HFFc6 (cell line): ENCODE measurements at regions not wholly inside any gene's neighbourhood (a gene's known extent, or its start where the extent isn't known, plus 50 kb on each side); places are given as distances from the start of the nearest gene placed in this dataset.

Experiments
- DNase-seq: peaks from one replicate; pipeline ENCODE4 v3.0.0-alpha.2; 2018
- H3K27ac Mint-ChIP-seq: 2 replicates; pipeline ENCODE4 v1.8.0; 2020; ENCODE audit warnings: mild to moderate bottlenecking, mixed read lengths
- H3K27me3 Mint-ChIP-seq: 2 replicates; pipeline ENCODE4 v1.8.0; 2021; ENCODE audit warnings: mild to moderate bottlenecking, moderate library complexity, mixed read lengths; ENCODE audit not compliant: insufficient read depth
- H3K36me3 Mint-ChIP-seq: 2 replicates; pipeline ENCODE4 v1.8.0; 2021; ENCODE audit warnings: low read depth, mixed read lengths
- H3K4me1 Mint-ChIP-seq: 2 replicates; pipeline ENCODE4 v1.8.0; 2020; ENCODE audit warnings: low read depth, mixed read lengths
- H3K4me3 Mint-ChIP-seq: 2 replicates; pipeline ENCODE4 v1.8.0; 2020; ENCODE audit warnings: mild to moderate bottlenecking, moderate library complexity, mixed read lengths
- H3K9me3 Mint-ChIP-seq: 2 replicates; pipeline ENCODE4 v1.8.0; 2020; ENCODE audit warnings: mild to moderate bottlenecking, mixed read lengths
- CTCF ChIP-seq: fragments of 200-600 bp; sonication (generic); IDR thresholded peaks from 2 replicates; pipeline ENCODE4 v1.5.0; 2021; ENCODE audit warnings: antibody characterized with exemption, mild to moderate bottlenecking

DNA sequence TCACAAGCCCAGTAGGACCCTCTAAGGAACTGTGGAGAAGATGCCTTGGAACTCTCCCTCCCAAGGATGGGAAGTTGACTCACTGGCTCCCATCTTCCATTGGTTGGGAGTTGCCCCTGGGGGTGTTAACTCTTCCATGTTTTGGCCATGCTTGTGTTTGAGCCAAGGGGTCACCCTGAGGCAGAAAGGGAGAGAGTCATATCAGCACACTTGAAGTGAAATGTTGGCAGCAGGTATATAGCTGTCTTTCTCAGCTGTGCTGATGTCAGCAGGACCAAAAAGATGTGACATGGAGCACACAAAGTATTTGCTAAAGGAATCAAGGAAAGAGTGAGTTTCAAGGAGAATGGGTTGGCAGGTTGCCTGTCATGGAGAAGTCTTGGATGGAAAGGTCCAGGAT is 359.4 kb downstream of the RPS24 start:
- no peak overlapping the region for H3K4me3 Mint-ChIP-seq
- no peaks in the 10 kb centered on the region for H3K9me3 Mint-ChIP-seq
- no peaks in the 10 kb centered on the region for H3K36me3 Mint-ChIP-seq

GRCh38 chr10:78394047-78394446 is 360.4 kb downstream of the RPS24 start:
- Mint-ChIP-seq H3K27me3 (peaks cover 28% of the 10 kb centered on the region), H3K4me3 (no peak overlapping the region), H3K27ac (no peak overlapping the region), H3K4me1 (no peaks in the 10 kb centered on the region), H3K36me3 (no peaks in the 10 kb centered on the region), H3K9me3 (no peaks in the 10 kb centered on the region)
- DNase-seq, result no peak
- TF ChIP-seq CTCF, result no peak

More for the DNA sequence above, 359.4 kb downstream of the RPS24 start:
- no peaks in the 10 kb centered on the region for H3K4me1 Mint-ChIP-seq
- peaks cover 24% of the 10 kb centered on the region for H3K27me3 Mint-ChIP-seq
- H3K27ac Mint-ChIP-seq, result no peak overlapping the region
- DNase-seq, result no peak
- no peak for TF ChIP-seq CTCF

GRCh38 chr10:78395162-78395561 is 361.5 kb downstream of the RPS24 start:
- Mint-ChIP-seq H3K36me3 (no peaks in the 10 kb centered on the region), H3K4me1 (no peaks in the 10 kb centered on the region), H3K4me3 (no peak overlapping the region), H3K27ac (no peak overlapping the region), H3K27me3 (peaks cover 23% of the 10 kb centered on the region), H3K9me3 (no peaks in the 10 kb centered on the region)
- no peak for TF ChIP-seq CTCF
- DNase-seq, result no peak

GRCh38 chr10:78396754-78397153 is 363.1 kb downstream of the RPS24 start:
- Mint-ChIP-seq H3K4me1 (no peaks in the 10 kb centered on the region), H3K9me3 (no peaks in the 10 kb centered on the region), H3K27me3 (peaks cover 27% of the 10 kb centered on the region), H3K36me3 (no peaks in the 10 kb centered on the region), H3K4me3 (no peak overlapping the region), H3K27ac (no peak overlapping the region)
- DNase-seq, result no peak
- no peak for TF ChIP-seq CTCF

- H3K36me3 Mint-ChIP-seq, result no peaks in the 10 kb centered on the region
- no peak overlapping the region for H3K4me3 Mint-ChIP-seq
- H3K4me1 Mint-ChIP-seq, result no peaks in the 10 kb centered on the region
- H3K27me3 Mint-ChIP-seq, result peaks cover 27% of the 10 kb centered on the region
- no peaks in the 10 kb centered on the region for H3K9me3 Mint-ChIP-seq
- TF ChIP-seq CTCF, result no peak
- DNase-seq, result no peak
- H3K27ac Mint-ChIP-seq, result no peak overlapping the region
These were observed 364.1 kb downstream of the RPS24 start for GRCh38 chr10:78397786-78398185.

GRCh38 chr10:78398382-78398781 is 364.7 kb downstream of the RPS24 start:
- no peak overlapping the region for H3K27ac Mint-ChIP-seq
- H3K27me3 Mint-ChIP-seq, result peaks cover 30% of the 10 kb centered on the region
- no peak for TF ChIP-seq CTCF
- no peaks in the 10 kb centered on the region for H3K4me1 Mint-ChIP-seq
- no peak overlapping the region for H3K4me3 Mint-ChIP-seq
- no peak for DNase-seq
- H3K36me3 Mint-ChIP-seq, result no peaks in the 10 kb centered on the region
- no peaks in the 10 kb centered on the region for H3K9me3 Mint-ChIP-seq
